Skin of body (tissue), 2 donors: ENCODE measurements at regions not wholly inside any gene's neighbourhood (a gene's known extent, or its start where the extent isn't known, plus 50 kb on each side); places are given as distances from the start of the nearest gene placed in this dataset. TPM values are rescaled to one million over a fixed set of nuclear protein-coding genes. Genes with fewer than 3 reads are reported as not detected.
"Not testable (repeated sequence)": the region's sequence is repeated elsewhere in the genome, so short reads cannot be mapped to it uniquely, and the experiment has no call there.

Experiments used
- DNase-seq: peaks from one replicate; lab custom pipeline; 2025; lab: John Stamatoyannopoulos, UW
- small RNA-seq: library from RNA; depleted of rRNA; stranded (forward); fragments of <200 nt; gene quantifications from one replicate; pipeline ENCODE3, GENCODE V24; 2014; ENCODE audit warnings: low replicate concordance

DNA sequence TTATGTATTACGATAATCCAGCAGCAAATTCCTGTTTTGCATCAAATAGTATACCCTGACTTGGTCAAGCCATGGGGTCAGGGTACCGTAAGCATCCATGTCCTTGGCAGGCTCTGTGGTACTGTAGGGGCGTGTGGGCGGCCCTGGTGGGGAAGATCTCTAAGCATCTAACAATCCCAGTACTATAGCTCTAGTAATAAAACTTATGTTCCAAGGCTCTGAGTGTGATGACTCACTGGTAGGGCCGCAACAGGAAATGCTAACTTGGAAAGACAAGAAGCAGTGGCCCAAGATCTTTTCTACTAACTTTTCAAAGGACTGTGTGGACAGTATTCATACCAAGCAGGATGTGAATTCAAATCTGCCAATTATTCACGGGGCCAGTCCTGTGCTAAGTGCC lies 63.8 kb downstream of the CLEC18A start:
- not testable (repeated sequence) for DNase-seq

DNA sequence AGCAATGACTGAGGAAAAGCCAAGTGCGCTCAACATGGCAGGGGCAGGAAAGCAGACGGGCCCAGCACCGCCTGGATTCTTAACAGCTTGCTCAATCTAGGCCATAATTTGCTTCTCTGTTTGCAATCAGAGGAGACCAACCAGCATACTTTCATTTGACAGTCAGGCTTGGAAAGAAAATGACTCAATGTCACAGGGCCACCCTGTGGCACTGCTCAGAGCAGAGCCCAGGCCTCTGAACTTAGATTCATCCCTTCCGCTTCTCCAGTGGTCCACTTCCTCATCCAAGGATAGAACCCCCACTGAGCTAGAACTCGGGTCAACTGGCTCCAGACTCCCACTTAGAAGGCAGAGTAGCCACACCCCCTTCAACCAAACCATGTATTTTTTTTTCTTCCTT lies 65.6 kb downstream of the CLEC18A start:
- not testable (repeated sequence) for DNase-seq

DNA sequence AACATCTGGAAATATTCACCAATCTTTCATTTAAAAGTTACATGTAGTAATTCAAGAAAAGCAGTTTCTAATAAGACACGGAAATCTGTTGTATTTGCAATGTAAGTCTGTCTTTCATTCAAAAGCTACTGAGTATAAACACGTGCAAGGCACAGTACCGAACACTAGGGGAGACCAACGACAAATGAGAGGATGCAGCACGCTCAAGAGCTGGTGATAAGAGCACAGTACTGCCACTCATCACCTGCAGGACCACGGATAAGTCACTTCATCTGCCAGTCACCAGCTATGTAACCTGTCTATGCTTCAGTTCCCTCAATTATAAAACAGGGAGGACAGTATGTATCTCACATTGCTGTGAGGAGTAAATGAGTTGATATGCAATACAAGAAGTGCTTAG lies 67.1 kb downstream of the CLEC18A start:
- no peak for DNase-seq

DNA sequence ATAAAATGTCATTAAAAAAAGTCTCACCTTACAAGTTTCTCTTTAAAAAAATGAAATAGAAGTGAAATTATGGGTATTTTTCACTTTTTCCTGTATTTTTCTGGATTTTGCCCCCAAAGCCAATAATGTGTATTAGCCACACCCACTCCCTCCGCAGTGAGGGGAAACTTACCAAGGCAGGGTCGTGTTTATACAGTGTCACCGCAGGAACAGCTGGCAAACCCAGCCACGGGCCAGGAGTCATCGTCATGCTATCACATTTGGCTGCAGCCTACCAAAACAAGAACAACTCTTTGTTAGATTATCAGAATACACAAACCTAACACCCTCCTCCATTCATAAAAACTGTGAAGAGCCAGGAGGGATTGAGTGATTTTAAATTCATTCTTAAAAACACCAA lies 72.1 kb downstream of the CLEC18A start:
- not testable (repeated sequence) for DNase-seq

DNA sequence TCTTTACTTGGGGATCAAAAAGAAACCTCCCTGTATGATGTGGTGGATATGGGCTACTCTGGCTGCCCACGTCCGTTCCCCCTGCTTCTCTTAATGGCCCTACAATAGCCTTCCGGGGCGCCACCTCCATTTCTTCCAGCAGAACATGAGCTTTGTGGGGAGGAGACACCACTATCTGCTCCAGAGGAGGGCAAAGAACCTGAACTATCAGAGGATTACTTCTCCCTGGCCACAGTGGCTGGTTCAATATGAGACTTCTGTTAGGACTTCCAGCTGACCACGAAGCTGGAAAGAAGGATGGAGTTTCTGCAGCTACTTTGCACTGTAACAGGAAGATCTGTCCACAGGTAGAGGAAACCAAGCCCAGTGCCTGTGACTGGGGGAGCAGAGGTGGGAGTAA lies 72.8 kb downstream of the CLEC18A start:
- not testable (repeated sequence) for DNase-seq

DNA sequence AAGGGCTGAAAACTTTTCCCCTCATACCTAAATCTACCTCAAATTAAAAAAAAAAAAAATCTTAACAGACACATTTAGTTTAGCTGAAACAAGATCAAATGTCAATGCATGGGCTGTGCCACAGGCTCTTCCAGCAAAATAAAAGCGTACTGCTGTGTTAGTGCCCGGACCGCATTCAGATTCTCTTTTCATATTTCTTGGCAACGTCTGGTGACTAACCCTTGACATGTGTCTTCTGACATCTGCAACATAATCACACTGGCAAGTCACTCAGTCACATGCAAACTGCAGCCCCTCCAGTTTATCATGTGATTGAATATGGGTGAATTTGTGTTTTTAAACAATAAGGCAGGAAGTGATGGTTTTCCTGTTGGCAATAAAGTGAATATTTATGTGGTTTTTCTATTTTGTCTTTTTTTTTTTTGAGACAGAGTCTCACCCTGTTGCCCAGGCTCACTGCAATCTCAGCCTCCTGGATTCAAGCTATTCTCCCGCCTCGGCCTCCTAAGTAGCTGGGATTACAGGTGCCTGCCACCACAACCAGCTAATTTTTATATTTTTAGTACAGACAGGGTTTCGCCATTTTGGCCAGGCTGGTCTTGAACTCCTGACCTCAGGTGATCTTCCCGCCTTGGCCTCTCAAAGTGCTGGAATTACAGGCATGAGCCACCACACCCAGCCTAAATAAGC lies 75.2 kb downstream of the CLEC18A start:
- peak; percentile 53 for DNase-seq

DNA sequence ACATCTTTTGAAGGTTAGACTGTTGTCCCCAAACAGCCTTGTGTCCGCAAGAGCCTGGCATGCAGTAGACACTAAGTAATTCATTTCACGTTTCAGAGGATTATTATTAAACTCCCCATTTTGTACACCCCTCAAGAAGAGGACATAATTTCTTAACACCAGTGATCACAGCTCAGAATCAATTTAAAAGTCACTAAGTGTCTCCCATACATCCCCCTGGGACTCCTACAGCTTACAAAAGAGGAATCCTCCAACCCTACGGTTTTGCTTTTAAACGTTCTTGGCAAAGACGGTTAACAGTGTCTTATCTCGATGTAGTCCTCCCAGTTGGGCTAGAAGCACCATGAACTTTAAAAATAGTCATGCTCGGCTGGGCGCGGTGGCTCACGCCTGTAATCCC lies 81.2 kb upstream of the PDPR start:
- DNase-seq: not testable (repeated sequence)

DNA sequence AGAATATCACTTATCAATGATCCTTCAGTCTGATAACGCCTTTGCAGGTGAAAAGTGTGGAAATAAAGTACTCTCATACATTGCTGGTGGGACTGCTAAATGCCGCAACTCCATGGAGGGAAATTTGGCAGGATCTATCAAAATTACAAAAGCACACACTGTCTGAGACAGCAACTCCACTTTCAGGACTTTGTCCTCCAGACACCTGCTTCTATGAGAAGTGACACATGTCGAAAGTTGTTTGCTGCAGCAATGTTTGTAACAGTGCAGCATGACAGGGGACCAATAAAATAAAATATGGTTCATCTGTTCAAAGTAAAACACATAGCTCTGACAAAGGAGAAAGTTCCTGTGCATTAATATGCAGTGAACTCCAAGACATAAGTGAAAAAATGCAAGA lies 76.2 kb upstream of the PDPR start:
- not testable (repeated sequence) for DNase-seq

DNA sequence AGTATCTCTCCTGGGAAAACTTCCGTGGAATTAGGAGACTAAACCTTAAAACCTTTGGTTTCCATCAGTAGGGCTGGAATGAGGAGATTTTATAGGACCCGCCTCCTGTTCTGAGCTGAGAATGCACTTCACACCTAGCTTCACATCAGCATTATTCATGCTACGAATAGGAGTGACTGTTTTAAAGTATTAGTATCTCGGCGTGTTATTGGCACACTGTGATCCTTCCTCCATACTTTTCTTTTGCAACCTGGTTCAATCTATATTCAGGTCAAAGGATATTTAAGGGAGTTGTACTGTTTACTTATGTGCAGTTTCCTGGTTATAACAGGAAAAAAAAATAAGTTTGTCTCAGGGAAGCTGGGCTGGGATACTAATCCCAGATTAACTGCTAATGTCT lies 73.6 kb upstream of the PDPR start:
- DNase-seq: not testable (repeated sequence)

DNA sequence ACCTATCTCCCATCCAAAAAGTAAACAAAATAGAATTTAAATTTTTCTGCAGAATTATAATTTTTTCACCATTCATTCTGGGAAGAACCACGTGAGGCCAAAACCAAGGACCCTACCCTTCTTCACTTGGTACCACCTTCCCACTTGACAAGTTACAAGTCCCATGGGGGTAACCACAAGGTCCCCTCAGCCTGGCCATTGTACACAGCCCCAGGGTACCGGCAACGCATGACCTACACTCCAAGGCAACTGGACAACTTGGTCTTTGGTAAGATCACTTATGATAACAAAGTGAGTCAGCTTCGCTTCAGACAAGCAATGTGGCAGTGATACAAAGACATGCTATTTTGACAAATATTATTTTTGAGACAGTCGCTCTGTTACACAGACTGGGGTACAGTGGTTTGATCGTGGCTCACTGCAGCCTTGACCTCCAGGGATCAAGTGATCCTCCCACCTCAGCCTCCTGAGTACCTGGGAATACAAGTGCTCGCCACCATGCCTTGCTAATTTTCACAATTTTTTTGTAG lies 70.5 kb upstream of the PDPR start:
- not testable (repeated sequence) for DNase-seq

DNA sequence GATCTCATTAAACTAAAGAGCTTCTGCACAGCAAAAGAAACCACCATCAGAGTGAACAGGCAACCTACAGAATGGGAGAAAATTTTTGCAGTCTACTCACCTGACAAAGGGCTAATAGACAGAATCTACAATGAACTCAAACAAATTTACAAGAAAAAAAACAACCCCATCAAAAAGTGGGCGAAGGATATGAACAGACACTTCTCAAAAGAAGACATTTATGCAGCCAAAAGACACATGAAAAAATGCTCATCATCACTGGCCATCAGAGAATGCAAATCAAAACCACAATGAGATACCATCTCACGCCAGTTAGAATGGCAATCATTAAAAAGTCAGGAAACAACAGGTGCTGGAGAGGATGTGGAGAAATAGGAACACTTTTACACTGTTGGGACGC lies 67.6 kb upstream of the PDPR start:
- DNase-seq: not testable (repeated sequence)

DNA sequence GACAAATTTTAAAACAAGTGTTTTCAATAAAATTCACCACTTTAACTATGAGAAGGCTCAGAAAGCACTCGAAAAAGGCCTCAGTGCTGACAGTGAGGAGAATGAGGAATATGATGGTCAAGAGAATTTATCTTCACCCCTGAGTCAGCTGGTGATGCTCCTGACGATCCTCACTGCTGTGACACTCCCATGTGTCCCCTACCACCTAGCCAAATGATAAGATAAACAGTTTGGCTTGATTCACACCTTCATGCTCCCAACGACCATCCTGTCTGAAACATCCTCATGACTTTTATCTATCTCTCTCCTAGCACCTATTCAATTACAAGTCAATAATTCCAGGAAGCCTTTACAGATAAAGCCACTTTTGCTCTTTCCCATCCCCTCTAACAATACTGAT lies 66.0 kb upstream of the PDPR start:
- not testable (repeated sequence) for DNase-seq

DNA sequence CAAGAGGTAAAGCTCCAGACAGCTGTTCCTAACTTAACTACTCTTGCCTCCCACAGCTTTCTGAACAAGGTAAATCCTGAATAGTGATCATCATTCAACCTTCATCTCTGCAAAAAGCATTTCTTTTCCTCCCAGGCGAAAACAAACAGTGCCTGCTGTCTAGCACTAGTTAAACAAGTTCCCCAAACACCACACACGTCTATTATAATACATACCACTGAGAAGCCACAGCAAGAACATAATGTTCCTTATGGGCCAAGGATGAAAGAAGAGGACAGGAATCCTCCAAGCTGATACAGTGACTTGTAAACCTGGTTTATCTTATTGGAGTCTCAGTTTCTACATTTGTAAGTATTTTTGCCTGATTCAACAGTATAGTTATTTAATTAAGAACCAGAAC lies 56.1 kb upstream of the PDPR start:
- DNase-seq: not testable (repeated sequence)

DNA sequence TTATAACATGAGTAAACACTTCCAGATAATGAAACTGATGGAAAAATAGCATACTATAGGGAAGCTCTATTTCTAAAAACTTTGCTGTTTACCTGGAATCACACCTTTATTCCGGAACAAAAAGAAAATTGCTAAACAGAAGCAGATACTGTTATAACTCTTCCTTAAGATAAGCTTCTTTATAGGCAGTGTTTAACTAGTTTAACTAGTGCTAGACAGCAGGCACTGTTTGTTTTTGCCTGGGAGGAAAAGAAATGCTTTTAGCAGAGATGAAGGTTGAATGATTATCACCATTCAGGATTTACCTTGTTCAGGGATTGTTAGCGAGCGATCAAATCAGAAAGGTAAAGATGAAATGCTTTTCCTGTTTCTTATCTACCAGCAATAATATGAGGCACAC lies 54.7 kb upstream of the PDPR start:
- not testable (repeated sequence) for DNase-seq

DNA sequence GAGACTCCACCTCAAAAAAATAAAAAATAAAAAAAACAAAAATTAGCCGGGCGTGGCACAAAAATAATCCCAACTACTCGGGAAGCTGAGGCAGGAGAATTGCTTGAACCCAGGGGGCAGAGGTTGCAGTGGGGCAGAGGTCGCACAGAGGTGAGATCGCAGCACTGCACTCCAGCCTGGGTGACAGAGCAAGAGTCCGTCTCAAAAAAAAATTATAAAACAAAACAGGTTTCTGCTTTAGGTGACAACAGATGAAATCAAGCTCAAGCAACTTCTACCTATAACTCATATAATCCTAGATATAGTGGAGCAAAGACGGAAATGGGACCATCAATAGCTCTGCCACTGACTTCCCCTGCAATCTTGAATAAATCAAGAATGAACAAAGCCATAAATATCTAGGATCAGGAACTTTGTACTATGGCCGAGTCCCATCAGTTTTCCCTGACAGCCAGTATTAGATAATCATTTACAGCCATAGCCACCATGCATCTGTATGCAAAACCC lies 53.6 kb upstream of the PDPR start:
- not testable (repeated sequence) for DNase-seq

DNA sequence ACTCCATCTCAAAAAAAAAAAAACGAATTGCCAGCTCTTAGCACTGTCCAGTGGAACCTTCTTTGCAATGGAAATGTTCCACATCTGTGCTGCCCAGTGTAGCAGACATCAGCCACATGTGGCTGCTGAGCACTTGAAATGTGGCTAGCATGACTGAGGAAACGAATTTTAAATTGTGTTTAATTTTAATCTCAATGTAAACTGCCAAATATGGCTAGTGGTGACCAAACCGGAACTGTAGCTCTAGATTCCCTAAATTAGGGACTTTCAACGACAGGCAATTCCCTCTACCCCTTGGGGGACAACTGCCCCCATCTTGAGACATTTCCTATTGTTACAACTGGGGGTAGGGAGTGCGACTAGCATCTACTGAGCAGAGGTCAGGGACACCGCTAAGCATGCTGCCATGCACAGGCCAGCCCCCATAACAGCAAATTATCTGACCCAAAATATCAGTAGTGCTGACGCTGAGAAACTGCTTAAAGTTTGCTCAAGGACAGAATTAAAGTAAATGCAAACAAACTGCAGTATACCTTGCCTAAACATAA lies 52.4 kb upstream of the PDPR start:
- DNase-seq: not testable (repeated sequence)

DNA sequence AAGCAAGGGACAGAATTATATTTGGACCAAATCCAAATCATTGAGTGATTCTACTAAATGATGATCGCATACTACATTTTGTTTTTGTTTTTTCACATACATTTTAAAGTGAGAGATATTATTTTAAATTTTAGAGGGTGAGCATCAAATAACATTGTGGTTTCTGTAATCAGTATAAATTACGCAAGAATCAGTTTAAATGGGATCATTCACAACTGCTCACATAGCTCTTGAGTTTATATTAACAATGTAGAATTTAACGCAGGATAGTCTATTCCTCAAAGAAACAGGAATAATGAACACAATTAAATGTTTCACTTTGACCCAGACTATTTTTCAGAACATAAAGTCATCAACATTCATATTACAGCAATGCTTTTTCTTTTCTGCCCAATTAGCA lies 51.2 kb upstream of the PDPR start:
- DNase-seq: not testable (repeated sequence)

Small RNAs in the stretch of these regions (small RNA-seq; reads per million reads assigned to genes)
- gene MIR1972-2: not detected
